NCI-H2081 (cell line): ENCODE measurements at regions not wholly inside any gene's neighbourhood (a gene's known extent, or its start where the extent isn't known, plus 50 kb on each side); places are given as distances from the start of the nearest gene placed in this dataset.
"Not testable (repeated sequence)": the region's sequence is repeated elsewhere in the genome, so short reads cannot be mapped to it uniquely, and the experiment has no call there.

ENCODE experiments used
- DNase-seq, 2 experiments: peaks; one replicate each; lab custom pipeline; 2025; lab: John Stamatoyannopoulos, UW

DNA sequence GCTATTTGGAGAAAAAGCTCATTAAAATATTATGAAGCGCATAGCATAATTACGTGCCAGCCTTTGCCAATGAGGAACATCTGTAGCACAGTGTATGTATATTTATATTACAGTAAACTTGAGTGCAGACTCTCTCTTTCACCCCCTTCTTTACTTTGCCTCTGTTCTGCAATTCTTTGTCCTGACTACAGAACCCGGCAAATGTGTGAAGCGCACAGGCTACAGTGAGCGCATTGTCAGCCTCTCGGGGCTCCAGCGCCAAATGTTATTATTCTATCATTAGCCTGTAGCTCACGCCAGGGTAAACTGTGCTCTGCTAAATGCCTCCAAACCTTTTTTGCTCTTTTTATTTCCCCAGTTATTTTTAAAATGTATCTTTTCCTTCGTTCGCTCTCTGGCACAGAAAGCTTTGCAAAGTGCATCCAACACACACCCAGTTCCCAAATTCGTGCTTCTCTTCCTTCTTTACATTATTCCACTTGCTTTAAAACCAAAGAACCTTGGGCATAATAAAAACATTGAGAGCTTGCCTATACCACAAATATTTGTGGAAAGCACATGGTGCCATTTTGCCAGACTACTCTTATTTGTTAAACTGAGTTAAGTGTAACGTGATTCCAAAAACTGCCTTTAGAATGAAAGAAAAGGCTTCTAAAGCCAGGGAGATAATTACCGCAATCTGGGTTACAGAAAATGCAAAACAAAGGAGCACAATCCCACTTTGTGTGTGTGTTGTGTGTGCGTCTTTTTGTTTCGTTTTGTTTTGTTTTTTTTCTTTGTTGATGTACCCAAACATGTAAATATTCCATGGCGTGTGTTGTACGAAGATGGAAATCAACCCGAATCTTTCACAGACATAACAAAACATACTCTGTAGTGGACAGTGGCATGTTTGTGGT lies 164.1 kb upstream of the MPDZ start:
- peak; percentile 84 to 91 for DNase-seq

DNA sequence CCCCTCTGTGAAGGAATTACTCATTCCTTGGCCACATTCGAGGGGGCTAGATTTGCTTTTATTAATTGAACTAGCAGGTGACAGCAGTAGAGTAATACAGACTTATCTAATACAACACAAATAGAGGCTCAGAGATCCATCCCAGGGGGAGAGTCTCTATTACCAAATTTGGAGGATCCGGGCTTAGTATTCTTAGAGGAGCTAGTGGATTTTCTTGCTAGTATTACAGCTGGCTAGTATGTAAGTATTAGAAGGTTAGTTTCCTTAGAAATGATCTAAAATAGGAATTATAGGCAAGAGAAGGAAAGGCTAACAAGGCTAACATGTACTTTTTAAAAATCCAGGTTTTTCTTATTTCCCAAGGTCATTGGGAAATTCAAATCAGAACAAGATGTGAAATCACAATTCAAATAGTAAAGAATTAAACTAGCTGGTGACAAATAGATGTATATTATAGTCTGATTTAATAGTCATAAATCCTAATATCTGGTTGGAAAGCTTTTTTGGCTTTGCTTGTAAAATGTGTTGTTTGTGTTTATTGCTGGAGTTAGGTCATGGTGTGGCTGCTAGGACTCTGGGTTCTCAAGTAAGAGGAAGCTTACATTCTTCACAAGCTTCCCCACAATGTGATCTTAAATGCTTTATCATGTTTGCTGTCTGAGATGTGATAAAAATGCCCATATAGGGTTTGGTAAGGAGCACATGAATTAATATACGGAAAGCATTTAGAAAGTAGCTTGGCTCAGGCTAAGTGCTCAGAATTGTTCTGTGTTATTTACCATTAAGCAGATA lies 160.4 kb upstream of the MPDZ start:
- DNase-seq, result no peak

DNA sequence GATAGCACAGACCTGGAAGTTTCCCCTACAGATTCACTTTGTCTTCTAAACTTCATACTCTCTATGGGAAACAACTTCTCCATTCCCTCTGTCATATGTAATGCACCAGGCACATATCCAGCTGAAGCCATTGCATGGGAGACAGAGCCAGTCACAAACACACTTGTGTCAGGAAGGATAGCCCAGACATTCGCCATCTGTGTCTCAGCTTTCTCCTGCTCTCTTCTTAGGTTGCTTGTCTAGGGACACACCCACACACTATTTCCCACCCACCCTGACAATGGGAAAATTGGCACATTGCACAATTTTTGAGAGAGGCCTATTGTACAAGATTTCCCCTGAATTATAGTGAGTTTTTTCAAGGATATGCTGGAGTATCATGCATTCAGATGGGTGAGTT lies 158.4 kb upstream of the MPDZ start:
- no peak for DNase-seq

DNA sequence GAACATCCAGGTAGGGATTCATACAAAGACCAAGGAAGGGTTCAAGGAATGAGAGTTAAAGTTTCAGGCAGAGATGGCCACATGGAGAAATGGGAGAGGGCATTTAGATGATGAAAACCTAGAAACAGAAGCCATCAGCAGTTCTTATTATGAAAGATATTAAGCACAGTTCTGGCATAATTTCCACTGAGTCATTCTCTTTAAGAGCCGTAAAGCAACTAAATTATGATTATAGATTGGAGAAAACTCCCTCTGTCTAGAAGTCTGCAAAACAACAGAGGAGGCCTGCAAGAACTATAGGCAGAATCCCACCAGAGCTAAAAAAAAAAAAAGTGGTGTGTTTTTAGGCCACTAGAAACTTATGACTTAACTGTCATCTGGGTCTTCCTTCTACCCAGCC lies 157.1 kb upstream of the MPDZ start:
- no peak for DNase-seq

DNA sequence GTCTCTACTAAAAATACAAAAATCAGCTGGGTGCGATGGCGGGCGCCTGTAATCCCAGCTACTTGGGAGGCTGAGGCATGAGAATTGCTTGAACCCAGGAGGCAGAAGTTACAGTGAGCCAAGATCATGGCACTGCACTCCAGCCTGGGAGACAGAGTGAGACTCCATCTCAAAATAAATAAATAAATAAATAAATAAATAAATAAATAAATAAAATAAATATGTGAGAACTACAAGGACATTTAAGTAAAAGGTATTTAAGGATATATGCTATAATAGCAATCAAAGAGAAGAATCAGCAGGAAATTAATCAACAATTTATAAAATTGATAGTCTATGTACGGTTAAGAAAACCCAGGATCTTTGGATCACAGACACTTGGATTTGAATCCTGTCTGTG lies 154.0 kb upstream of the MPDZ start:
- not testable (repeated sequence) for DNase-seq

DNA sequence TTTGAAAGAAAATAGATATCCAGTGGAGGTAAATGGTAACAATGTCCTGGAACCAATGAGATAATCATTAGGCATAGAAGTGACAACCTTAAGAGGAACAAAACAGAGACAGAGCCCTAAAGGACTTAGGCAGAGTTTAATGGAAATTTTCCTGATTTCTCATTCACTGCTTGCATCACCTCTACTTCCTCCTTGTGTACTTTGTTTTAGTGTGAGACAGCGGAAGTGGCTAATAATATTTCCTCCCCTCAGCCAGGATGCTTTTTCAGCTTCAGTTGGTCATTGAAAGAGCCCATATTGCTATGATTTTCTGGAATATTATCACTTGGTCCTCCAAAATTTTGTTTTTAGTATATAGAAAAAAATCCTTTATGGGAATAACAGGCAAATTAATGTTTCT lies 153.4 kb upstream of the MPDZ start:
- no peak for DNase-seq

DNA sequence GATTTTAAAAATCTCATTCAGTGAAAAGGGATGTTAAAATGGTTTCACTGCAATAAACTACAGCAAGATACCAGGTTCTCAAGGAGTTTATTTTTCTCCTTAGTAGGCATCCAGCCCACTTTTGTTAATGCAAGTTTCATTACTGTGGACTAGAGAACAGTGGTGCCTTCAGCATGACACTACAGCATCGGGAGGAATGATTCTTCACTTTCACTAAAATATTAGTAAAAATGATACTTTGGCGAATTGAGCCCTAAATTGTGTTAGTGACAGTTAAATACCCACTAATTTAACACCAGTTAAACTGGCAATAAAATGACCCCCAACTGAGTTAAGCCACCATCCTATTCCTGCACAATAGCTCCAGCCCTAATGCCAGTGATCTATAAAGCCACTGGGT lies 152.2 kb upstream of the MPDZ start:
- DNase-seq, result peak in 1 of 2 experiments; percentile 78

DNA sequence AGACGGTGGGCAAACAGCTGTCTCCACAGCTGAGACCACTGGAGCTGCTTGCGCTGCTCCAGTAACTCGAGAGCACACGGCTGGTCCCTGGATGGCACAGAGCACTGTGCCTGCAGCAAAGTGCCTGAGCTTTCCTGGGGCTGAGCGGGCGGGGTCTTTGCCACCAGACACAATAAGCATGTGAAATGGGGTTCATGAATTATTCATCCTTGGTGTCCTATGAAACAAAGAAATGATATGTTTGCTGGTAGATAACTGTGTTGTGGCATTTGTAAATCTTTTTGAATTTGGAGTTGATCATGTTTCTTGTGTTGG lies 151.7 kb upstream of the MPDZ start:
- DNase-seq, result peak; percentile 57 to 77

DNA sequence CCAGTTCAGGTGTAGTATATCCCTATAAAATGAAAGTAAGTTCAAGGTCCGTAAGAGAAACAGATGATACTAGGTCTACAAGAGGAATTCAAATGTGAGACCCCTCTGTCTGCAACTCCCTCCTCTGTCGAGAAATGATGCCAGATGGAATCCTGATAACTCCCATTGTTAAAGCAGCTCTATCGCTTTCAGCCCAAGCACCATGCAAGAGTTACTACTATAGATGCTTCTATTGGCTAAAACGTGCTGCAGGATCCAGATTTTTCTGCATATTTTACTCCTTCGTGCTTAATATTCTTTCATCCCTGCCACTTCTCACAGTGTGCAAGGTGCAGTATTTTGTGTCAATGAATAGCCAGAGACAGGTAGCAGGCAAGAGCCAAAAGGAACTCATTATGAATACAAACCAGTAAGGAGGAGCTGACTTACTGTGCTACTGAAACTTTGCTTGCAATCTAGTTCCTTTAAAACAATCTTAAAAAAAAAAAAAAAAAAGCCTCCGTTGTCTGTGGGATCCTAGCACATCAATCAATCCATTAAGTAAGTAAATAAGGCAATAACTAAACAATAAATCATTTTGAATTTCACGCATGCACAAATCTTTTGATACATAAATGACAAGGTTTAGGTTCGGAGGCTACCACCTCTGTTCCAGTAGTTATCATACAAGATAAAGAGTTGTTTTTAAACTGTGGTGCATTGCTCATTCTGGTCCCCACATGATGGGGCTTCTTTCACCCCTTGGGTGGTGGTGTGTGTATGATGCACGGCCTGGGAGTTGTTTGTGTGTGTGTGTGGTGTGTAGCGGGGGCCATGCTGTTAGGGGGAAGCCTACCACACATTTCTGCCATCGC lies 151.1 kb upstream of the MPDZ start:
- DNase-seq, result peak in 1 of 2 experiments; percentile 70

DNA sequence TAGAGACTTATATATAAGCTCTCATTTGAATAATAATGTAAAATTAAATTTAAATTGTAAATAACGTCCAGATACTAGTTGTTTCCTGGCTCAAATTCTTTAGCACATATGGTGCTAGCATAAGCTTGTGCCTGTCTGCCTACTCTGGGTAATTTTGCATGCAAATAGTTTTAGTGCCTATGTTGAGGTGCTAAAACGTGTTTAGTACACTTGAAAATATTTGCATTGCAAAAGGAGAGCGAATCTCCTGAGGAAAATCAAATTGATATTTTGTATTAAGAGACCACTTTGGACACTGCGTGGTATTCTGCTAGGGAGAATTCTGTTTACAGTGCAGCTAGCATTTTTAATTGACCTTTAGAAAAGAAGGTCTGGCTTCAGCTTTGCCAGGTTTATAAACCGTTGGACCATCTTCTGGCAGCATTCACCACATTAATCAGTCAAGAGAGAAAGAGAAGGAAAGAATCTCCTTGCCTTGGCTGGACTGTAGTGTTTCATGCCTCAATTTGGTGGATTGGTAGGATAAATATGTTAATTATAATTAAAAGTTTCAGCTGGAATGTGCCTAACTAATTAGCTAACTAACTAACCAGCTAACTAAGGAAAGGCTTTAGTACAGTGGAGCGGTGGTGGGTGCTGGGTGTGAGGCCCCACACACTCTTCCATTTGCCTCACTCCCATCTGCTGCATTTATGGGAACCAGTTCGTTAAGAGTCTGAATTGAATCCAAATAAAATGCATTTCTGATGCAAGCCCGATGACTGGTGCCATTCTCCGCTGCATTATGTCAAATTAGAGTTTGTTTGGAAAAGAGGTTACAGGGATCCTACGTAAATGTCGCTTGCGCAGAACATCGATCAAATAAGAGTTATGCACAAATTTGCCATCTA lies 150.1 kb upstream of the MPDZ start:
- DNase-seq, result peak; percentile 29 to 52

DNA sequence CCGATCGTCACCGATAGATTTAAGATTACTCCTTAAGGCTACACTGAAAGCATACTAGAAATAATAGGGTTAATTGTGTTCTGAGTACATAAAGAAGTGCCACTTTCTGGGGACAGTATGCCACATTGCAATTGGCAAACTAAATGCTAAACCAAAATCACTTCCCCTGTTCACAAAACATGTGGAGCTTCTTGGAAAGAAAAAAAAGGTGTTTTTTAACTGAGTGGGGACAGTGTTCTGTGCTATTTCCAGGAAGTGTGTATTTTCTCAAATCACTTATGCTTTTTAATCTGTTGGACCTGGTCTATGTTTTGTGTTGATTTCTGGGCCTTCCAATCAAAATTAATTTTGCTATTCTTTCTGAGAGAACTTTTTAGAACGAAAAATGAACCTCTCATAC lies 149.3 kb upstream of the MPDZ start:
- DNase-seq, result peak in 1 of 2 experiments; percentile 49

DNA sequence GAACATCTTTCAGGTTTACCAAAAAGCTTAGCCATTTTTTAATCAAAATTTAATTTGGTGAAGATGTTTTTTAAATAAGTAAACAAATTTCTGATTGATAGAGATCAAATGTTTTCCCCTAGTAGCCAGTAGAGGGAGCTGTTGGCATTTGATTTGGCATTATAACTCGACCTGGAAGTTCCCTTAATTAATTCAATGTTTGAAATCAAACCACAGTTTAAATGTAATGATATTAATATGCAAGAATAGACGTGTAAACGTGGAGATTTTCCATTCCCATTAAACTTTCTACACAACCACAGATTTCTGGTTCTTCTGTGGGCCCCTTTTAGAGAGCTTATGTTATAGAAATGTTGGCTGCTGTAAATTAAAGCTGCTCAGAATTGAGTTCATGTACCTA lies 148.1 kb upstream of the MPDZ start:
- peak; percentile 75 to 83 for DNase-seq

DNA sequence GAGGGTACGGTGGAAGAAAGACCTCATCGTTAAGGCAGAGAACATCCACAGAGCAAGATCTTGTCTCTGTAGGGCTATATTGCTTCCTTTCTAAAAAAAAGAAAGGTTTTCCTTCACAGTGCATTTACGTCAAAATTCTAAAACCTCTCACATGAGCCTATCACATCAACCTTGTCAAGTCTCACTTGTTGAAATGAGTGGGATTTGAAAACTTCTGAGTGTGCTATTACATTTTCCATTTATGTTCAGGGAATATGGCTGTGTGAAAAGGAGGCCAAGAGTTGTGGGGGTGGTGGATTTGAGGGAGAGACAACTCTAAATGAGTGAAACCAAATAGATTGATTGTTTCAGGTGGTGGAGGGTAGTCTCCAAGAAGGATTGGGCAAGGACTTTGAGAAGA lies 147.1 kb upstream of the MPDZ start:
- DNase-seq, result no peak

DNA sequence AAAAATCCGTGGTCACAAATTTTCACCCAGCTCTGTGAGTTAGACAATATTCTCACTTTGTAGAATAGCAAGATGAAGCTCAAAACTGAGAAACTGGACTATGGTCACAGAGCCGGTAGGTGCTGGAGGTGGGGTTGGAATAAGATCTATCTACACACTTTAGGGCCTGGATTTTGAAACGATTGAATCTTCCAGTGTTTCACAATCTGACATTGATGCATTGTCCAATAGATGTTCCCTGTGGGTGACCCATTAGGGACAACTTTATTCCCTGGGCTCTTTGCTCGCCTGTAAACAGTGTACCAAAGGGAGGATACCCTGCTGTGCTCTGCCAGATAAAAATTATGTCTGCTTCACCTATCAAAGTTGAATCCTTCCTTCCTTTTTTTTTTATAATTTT lies 145.4 kb upstream of the MPDZ start:
- DNase-seq, result no peak

DNA sequence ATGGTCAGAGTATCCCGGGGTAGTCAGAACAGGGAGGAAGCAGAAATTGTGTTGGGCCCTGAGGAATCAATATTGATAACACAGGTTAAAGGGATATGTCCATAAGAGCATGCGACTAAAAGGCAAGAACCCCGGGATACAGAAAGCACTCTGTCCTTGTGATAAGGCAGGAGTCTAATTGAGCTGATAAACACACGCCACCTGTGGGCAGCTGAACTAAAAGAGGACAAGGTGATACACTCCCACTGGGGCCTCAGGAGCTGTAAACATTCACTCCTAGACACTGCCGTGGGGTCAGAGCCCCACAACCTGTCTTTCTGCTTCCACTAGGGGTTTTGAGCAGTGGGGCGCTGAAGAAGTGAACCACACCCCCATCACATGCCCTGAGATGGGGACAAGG lies 144.7 kb upstream of the MPDZ start:
- no peak for DNase-seq

DNA sequence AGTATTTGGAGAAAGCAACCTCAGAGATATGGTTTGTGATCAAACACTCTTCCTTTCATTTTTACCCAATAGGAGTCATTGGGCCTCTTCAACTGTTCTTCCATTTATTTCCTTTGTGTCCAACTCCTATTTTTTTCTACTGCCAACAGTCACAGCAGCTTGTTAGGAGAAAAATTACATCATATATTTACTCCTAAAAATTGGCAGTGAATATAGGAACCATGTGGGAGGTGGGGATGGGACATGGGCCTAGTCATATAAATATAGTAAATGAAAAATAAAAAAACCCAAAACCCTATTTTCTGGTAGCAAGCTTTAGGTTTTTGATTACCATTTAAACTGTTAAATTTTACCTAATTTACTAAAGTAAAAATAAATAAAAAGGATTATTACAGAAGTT lies 134.9 kb upstream of the MPDZ start:
- no peak for DNase-seq

DNA sequence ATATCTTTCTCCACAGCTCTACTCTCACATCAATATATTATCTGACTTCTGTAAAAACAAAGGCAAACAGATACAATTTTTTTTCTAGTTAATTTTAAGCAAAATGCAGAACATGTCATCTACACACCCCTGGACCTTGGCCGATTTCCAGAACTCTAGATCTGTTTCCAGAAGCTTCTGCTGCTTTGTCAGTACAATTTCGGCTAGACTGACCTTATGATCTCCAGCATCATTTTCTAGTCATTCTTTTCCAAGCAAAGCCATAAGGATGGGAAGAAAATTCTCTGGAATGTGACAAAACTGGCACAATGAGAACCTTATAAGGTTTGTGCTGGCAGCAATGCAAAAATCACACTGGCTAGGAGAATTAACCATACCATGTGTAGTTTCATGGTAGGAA lies 132.8 kb upstream of the MPDZ start:
- no peak for DNase-seq

DNA sequence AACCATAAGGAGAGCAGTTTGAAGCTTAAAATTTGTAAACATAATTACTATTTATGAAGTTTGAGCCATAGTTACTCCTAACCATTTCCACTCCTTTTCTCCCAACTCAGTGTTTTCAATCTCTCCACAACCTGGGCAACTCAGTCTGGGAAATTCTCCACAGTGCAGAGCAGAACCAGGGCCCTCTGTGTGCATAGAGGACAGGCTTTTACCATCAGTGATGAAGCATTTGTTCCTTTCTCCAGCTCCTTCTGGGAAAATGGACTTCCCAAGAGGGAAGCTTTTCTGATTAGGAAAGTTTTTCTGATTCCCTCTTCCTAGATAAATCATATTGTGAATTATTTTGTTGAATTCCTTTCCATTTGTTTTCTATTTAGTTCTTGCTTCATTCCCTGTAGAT lies 132.3 kb upstream of the MPDZ start:
- DNase-seq, result no peak

DNA sequence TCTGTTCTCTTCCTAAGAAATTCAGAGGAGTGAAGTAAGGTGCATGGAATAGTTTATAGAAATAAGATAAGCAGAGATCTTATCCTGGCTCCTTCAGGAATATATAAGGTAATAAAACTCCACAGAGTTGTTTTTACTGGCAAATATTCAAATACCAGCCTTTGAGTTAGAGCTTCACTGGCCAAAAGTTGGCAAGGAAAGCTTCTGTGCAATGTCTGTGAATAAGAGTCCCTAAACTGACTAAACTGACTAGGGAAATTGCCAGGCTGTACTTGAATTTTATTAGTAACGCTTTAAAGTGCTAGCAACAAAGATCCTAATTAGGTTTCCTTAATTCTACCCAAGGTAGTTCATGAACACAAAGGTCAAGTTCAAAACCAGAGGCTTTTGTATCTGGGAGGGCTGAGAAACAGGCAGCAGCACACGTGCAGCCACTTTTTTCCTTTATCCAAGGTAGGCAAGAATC lies 131.1 kb upstream of the MPDZ start:
- DNase-seq, result no peak

DNA sequence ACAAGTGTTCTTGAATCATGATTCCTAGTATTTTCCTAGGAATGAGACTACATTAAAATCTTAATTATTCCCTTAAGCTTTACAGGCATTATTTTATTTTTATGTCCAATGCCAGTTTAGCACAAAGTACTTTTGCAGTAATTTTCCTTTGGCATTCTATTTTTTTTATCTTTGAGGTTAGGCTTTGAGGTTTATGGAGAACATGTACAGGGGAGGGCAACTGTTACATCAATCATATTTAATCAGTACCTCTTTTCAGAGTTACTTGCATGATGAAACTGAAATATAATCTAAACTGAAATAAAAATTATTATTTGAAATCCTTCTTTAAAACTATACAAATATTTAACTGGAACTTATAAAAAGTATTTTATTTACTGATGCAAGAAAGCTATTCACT lies 118.2 kb upstream of the MPDZ start:
- no peak for DNase-seq

DNA sequence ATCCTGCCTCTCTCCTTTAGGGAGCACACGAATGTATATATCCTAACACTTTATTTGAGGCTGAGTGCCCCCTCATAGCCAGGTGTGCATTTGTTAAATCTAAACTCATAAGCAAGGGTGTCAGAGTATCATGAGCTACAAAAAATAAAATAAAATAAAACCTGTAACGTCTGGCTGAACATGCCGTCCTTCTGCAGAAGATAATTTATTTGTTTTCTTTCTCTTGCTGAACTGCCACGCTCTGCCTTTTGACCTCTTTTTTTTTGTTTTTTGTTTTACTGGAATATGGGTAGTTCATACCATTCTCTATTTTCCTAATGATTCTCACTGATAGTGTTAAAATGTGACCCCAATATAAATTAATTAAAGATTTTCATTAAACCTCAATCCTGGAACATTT lies 117.7 kb upstream of the MPDZ start:
- no peak for DNase-seq
